ENCODE measurements at regions not wholly inside any gene's neighbourhood (a gene's known extent, or its start where the extent isn't known, plus 50 kb on each side); places are given as distances from the start of the nearest gene placed in this dataset.

GRCh38 chr6:93751969-93752368, 332.6 kb upstream of the EPHA7 start:
- no peak for DNase-seq

DNA sequence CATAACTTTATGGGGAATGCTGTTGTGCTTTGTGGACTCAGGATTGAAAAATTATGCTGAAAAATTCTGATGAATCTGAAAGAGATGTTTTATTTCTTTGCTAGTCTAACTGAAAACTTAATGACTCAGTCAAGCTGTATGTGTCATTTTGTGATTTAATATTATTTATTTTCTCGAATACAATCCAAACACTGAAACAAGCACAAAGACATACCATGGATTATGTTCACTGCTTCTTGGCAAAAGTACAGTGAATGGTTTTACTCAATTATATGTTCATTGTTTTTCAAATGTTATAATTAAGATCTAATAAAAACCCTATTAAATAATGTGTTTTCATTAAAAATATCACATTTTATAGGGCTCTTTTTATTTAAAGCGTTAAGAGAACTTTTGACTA, 330.6 kb upstream of the EPHA7 start:
- DNase-seq, result no peak

DNA sequence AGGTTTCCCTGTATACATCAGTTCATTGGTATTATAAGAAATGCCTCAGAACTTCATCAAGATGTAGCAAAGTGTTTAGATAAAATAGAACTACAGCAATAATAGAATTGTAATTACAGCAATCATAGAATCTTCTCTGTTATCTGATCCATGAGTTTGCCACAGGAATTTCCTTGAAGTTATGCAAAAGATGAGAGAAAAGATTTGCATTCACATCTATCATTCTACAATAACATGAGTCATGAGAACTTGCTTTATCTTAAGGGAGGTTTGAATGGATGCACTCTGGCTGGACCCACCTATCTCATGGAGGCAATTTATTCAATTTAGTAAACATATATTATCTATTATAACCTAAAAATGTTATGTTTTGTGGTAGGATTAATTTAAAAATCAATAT, 329.8 kb upstream of the EPHA7 start:
- DNase-seq, result no peak

GRCh38 chr6:93746892-93747291, 327.5 kb upstream of the EPHA7 start:
- no peak for DNase-seq

DNA sequence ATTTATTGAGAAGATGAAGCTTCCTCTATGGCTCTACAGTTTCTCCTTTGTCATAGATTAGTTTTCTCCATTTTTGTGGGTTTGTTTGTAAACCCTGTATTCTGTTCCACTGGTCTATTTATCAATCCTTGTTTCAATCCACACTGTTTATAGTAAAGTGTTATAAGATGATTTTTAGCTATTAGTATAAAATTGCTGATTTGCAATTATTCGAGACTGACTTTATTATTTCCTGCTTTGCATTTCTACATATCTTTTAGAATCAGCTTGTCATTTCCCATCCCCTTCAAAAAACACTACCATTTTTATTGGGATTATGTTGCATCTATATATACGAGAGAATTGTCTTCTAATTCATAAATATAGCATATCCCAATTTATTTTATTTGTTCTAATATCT, 325.9 kb upstream of the EPHA7 start:
- no peak for DNase-seq

DNA sequence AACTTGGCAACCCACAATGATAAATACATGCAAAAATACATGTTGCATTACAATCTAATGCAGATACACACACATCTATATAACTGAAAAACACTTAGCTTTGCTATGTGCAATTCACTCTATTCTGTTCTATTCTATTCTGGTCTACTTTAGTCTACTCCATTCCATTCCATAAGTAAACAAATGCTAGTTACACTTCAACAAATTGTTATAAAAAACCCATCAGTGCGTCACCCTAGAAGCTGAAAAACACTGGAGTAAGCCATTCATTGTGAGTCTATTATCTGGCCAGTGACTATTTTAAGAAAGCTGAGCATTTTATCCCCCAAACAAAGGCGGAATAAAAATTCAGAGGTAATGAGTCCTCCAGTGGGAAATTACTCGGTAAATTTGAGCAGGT, 315.7 kb upstream of the EPHA7 start:
- DNase-seq, result no peak

DNA sequence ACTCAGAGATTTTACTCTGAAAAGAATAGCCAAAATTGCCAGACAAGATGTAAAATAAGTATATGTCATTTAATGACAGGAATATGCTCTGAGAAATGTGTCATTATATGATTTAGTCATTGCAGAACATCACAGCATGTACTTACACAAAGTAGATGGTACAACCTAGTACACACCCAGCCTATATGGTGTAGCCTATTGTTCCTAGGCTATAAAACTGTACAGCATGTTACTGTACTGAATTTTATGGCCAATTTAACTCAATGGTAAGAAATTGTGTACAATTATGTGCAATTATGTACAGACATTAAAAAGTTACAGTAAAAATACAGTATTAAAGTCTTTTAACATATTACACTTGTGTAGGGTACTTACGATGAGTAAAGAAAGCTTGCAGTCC, 311.9 kb upstream of the EPHA7 start:
- no peak for DNase-seq

- DNase-seq, result no peak
Measured at GRCh38 chr6:93728150-93728549, 308.8 kb upstream of the EPHA7 start.

DNA sequence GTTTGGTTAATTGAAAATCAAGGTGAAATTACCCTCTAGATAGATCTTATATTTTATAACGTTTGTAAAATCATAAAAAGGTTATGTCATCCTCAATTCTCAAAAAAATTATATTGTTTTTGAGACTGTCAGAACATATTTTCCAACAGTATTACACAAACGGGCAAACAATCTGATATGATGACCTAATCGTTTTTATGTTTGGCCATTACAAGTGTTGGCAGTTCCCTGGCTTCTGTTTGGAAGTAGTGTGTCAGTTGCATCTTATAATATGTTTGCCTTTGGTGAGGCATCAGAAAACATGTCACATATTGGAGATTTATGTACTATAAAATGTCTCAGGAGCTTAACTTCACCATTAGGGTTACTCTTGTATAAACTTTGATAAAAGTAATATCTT, 308.1 kb upstream of the EPHA7 start:
- no peak for DNase-seq

- no peak for DNase-seq
Measured at GRCh38 chr6:93721386-93722048, 302.2 kb upstream of the EPHA7 start.

DNA sequence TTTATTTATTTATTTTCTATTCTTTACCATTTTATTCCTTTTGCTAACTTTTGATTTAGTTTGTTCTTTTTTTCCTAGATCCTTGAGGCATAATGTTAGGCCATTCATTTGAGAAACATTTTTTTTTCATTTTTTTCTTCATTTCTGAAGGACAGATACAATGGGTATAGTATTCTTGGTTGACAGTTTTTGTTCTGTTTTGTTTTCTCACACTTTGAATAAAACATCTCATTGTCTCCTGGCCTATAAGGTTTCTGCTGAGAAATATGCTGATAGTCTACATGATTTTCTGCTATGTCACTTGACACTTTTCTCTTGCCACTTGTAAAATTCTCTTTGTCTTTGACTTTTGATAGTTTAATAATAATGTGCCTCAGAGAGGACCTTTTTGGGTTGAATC, 294.6 kb upstream of the EPHA7 start:
- no peak for DNase-seq

DNA sequence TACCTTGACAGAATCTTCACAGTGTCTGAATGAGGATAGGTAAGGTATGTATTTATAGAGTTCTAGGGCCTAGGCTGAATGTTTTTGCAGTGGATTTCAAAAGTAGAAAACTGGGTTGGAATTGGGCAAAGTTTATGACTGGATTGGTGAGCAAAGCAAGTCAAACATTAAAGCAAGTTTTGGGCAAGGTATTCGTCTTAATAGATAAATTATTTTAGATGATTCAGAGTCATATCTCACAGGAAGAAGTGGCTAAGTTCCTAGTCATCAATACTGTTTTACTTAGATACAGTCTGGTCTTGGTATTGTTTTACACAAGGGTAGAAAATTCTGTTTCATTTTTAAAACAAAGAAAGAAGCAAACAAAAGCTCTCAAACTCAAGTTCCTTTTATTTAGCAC, 284.1 kb upstream of the EPHA7 start:
- no peak for DNase-seq

GRCh38 chr6:93701526-93701925, 282.2 kb upstream of the EPHA7 start:
- no peak for DNase-seq

GRCh38 chr6:93685494-93685893, 266.1 kb upstream of the EPHA7 start:
- DNase-seq, result no peak

- DNase-seq, result no peak
Measured at GRCh38 chr6:93684339-93684738, 265.0 kb upstream of the EPHA7 start.

- DNase-seq, result no peak
Measured at GRCh38 chr6:93679836-93680235, 260.5 kb upstream of the EPHA7 start.

- DNase-seq, result no peak
Measured at GRCh38 chr6:93678841-93679454, 259.6 kb upstream of the EPHA7 start.

DNA sequence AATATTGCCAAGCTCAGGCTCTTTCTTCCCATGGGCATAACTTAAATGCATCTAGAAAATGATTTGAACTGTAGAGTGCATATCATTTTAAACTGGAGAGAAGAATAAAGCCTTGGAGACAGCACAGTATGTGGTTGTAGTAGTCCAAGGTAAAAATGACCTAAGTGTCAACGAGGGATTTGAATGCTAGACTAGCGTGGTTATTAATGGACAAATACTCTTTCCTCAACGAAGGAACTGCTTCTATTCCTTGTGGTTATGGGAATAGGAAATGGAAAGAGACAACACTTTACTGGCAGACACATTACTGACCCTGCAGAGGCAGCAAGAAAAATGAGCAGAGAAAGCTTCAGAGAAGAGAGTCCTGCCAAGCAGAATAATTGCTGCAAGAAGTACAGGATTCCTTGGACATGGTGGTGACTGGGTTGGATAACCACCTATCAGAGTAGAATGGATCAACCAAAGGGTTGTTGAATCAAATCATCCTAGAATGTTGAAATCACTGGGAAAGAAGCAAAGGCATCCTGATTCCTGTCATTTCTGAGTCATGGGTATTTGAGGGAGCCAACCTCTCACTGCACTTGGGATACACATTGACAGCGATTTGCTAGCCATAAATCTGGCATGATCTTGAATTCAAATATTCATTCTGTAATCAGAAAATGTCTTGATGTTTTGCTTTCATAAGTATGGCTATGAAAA, 258.1 kb upstream of the EPHA7 start:
- DNase-seq, result no peak

DNA sequence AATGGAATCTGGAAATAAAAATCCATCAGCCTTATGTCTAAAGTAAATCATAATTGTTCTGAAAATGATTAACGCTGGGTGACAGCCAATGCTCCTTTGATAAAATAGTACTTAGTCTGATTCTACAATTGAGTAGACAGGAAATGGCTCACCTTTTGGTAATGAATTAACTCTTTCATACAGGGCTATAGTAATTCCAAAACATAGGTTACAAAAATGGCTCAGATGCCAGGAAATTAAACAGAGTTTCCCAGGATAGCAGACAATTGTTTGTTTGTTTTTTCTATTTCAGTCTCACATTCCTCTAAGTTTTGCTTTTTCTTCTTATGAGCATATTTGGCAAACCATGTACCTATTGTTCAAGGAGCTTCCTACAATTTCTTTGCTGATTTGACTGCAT, 257.2 kb upstream of the EPHA7 start:
- DNase-seq, result no peak

- DNase-seq, result no peak
Measured at GRCh38 chr6:93675856-93676417, 256.6 kb upstream of the EPHA7 start.

GRCh38 chr6:93663111-93663510, 243.8 kb upstream of the EPHA7 start:
- DNase-seq, result no peak

GRCh38 chr6:93654548-93654947, 235.2 kb upstream of the EPHA7 start:
- no peak for DNase-seq

DNA sequence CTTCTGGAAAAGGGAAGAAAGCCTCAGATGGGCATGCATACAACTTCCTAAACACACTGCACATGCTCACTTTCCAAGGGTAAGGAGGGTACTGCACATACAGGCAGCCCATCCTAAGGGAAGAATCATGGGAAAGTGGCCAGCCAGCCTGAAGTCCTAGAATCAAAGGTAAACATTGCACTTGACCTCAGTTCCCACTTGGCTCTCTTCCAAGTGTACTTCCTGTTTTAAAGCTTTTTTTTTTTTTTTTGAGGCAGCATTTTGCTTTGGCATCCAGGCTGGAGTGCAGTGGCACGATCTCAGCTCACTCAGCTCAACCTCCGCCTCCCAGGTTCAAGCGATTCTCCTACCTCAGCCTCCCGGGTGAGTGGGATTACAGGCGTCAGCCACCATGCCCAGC, 225.3 kb upstream of the EPHA7 start:
- DNase-seq, result no peak

- no peak for DNase-seq
Measured at GRCh38 chr6:93639126-93639525, 219.8 kb upstream of the EPHA7 start.

Data from inflammatory macrophage (primary cell).